ENCODE measurements at regions not wholly inside any gene's neighbourhood (a gene's known extent, or its start where the extent isn't known, plus 50 kb on each side); places are given as distances from the start of the nearest gene placed in this dataset.

- peaks cover 10% of the 10 kb centered on the region for H3K4me1 ChIP-seq (ENCODE audit: control insufficient read depth, extremely low read depth, insufficient read depth, low read length)
- FAIRE-seq, result peak; percentile 81
- H3K4me2 ChIP-seq (ENCODE audit: insufficient read depth, low read length), result peak overlapping the region; percentile 91
- BruUV-seq (replicated peaks), result TSS peak; percentile 38
- H3K79me2 ChIP-seq (ENCODE audit: control insufficient read depth, insufficient read depth, low read length), result no peaks in the 10 kb centered on the region
- ChIA-PET POLR2A (interaction anchor here (0.5 to 0.8 kb wide), 2 partner anchors 8 to 242 kb away, joined by 3 read pairs; partner anchors contain the start of gene DDX5), CTCF (interaction anchor here (0.6 to 1.5 kb wide), 6 partner anchors 9 to 160 kb away, joined by 3 to 6 read pairs (median 4); no protein-coding TSS in a partner anchor)
- peaks cover 12% of the 10 kb centered on the region in 2 experiments for H3K36me3 ChIP-seq (ENCODE audit: control insufficient read depth in 2 of 2, extremely low read depth in 1 of 2, insufficient read depth in 2 of 2, low read length in 2 of 2)
- H3K27me3 ChIP-seq (ENCODE audit: control insufficient read depth in 2 of 2, insufficient read depth in 2 of 2, low read length in 2 of 2), result no peaks in the 10 kb centered on the region
- H4K20me1 ChIP-seq (replicated peaks; ENCODE audit: control insufficient read depth, extremely low read depth, insufficient read depth, low read length), result no peaks in the 10 kb centered on the region
- H3K9ac ChIP-seq (replicated peaks; ENCODE audit: extremely low read depth, insufficient read depth, low read length), result peak overlapping the region; percentile 90
- H3K9me1 ChIP-seq (replicated peaks; ENCODE audit: control insufficient read depth, extremely low read depth, insufficient read depth, low read length), result no peaks in the 10 kb centered on the region
- intact Hi-C loops (cut with micrococcal nuclease), result loop anchor here (10.0 kb wide), 1 partner anchor 243 kb away; the partner anchor contains the start of genes CEP95 and DDX5
- peak; percentile 78 for TF ChIP-seq JUN (IDR thresholded peaks at IDR 0.05; ENCODE audit: borderline replicate concordance, insufficient read depth, insufficient read length, low read depth)
- TF ChIP-seq EZH2 (IDR thresholded peaks at IDR 0.05; ENCODE audit: borderline replicate concordance, low read depth, low read length, severe bottlenecking), result no peak
- peak; percentile 82 for TF ChIP-seq FOS (IDR thresholded peaks at IDR 0.05; ENCODE audit: borderline replicate concordance, insufficient read depth, low read length)
- no peak for TF ChIP-seq GATA2 (IDR thresholded peaks at IDR 0.05; ENCODE audit: insufficient read depth, insufficient read length, low read depth, low read length)
- peak; percentile 15 for TF ChIP-seq POLR2AphosphoS5 (IDR thresholded peaks at IDR 0.05; ENCODE audit: insufficient read depth, low read depth, low read length)
- peak overlapping the region; percentile 88 for H2AFZ ChIP-seq (ENCODE audit: low read depth, low read length)
- H3K27ac ChIP-seq (ENCODE audit: insufficient read depth, low read depth, low read length), result peak overlapping the region; percentile 99
- H3K9me3 ChIP-seq (replicated peaks; ENCODE audit: control insufficient read depth, insufficient read depth, low read length), result no peaks in the 10 kb centered on the region
- peak overlapping the region in 1 of 3 experiments; percentile 23 for H3K4me3 ChIP-seq (replicated peaks in 1 of 3; ENCODE audit: insufficient read depth in 1 of 3, low read depth in 1 of 3, low read length in 3 of 3)
- dilution Hi-C loops (cut with MboI; ENCODE audit: extremely low pct_ligation_motif_present, low sequenced_read_pairs), result no loop called here
- DNase-seq (ENCODE audit: low read depth, low spot score), result peak; percentile 81
Measured at GRCh38 chr17:64747938-64748540, 85.9 kb upstream of the SMURF2 start.

- TF ChIP-seq FOS (IDR thresholded peaks at IDR 0.05; ENCODE audit: borderline replicate concordance, insufficient read depth, low read length) (no peak), MAX (IDR thresholded peaks at IDR 0.05; ENCODE audit: insufficient read depth, insufficient read length) (no peak), POLR2AphosphoS5 (IDR thresholded peaks at IDR 0.05; ENCODE audit: insufficient read depth, low read depth, low read length) (no peak), POLR2A (IDR thresholded peaks at IDR 0.05; ENCODE audit: low read depth, low read length) (no peak)
- TF ChIP-seq, protein P1, sequence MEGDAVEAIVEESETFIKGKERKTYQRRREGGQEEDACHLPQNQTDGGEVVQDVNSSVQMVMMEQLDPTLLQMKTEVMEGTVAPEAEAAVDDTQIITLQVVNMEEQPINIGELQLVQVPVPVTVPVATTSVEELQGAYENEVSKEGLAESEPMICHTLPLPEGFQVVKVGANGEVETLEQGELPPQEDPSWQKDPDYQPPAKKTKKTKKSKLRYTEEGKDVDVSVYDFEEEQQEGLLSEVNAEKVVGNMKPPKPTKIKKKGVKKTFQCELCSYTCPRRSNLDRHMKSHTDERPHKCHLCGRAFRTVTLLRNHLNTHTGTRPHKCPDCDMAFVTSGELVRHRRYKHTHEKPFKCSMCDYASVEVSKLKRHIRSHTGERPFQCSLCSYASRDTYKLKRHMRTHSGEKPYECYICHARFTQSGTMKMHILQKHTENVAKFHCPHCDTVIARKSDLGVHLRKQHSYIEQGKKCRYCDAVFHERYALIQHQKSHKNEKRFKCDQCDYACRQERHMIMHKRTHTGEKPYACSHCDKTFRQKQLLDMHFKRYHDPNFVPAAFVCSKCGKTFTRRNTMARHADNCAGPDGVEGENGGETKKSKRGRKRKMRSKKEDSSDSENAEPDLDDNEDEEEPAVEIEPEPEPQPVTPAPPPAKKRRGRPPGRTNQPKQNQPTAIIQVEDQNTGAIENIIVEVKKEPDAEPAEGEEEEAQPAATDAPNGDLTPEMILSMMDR (IDR thresholded peaks at IDR 0.05; ENCODE audit: extremely low read depth in 1 of 2, insufficient read depth in 1 of 2, low read depth in 1 of 2, low read length in 2 of 2), result no peak
- H3K79me2 ChIP-seq (ENCODE audit: control insufficient read depth, insufficient read depth, low read length), result peaks cover 2% of the 10 kb centered on the region
- no peaks in the 10 kb centered on the region for H4K20me1 ChIP-seq (replicated peaks; ENCODE audit: control insufficient read depth, extremely low read depth, insufficient read depth, low read length)
- H3K4me3 ChIP-seq (replicated peaks in 1 of 3; ENCODE audit: insufficient read depth in 1 of 3, low read depth in 1 of 3, low read length in 3 of 3), result no peak overlapping the region
- ChIA-PET POLR2A (no interaction called here), CTCF (interaction anchor here (1.0 to 1.8 kb wide), 4 partner anchors 31 to 34 kb away, joined by 3 to 5 read pairs (median 4); no protein-coding TSS in a partner anchor)
- intact Hi-C loops (cut with micrococcal nuclease) (loop anchor here (10.0 kb wide), 1 partner anchor 238 kb away; the partner anchor contains the start of genes CEP95 and DDX5), dilution Hi-C loops (cut with MboI; ENCODE audit: extremely low pct_ligation_motif_present, low sequenced_read_pairs) (no loop called here)
- peaks cover 34% of the 10 kb centered on the region for H3K4me1 ChIP-seq (ENCODE audit: control insufficient read depth, extremely low read depth, insufficient read depth, low read length)
- H3K4me2 ChIP-seq (ENCODE audit: insufficient read depth, low read length), result no peak overlapping the region
- BruUV-seq (replicated peaks), result no TSS peak
- FAIRE-seq (no peak), DNase-seq (ENCODE audit: low read depth, low spot score) (no peak)
- peak overlapping the region; percentile 2 for H2AFZ ChIP-seq (ENCODE audit: low read depth, low read length)
- H3K36me3 ChIP-seq (ENCODE audit: control insufficient read depth in 2 of 2, extremely low read depth in 1 of 2, insufficient read depth in 2 of 2, low read length in 2 of 2), result no peaks in the 10 kb centered on the region
- H3K27me3 ChIP-seq (ENCODE audit: control insufficient read depth in 2 of 2, insufficient read depth in 2 of 2, low read length in 2 of 2), result no peaks in the 10 kb centered on the region
- no peaks in the 10 kb centered on the region for H3K9me3 ChIP-seq (replicated peaks; ENCODE audit: control insufficient read depth, insufficient read depth, low read length)
- peak overlapping the region; percentile 43 for H3K9ac ChIP-seq (replicated peaks; ENCODE audit: extremely low read depth, insufficient read depth, low read length)
- H3K9me1 ChIP-seq (replicated peaks; ENCODE audit: control insufficient read depth, extremely low read depth, insufficient read depth, low read length), result no peaks in the 10 kb centered on the region
- peak overlapping the region; percentile 91 for H3K27ac ChIP-seq (ENCODE audit: insufficient read depth, low read depth, low read length)
Measured at GRCh38 chr17:64742326-64742725, 80.2 kb upstream of the SMURF2 start.

Data from endothelial cell of umbilical vein (primary cell).